GM18508 (cell line): ENCODE measurements at regions not wholly inside any gene's neighbourhood (a gene's known extent, or its start where the extent isn't known, plus 50 kb on each side); places are given as distances from the start of the nearest gene placed in this dataset.
"Not testable (repeated sequence)": the region's sequence is repeated elsewhere in the genome, so short reads cannot be mapped to it uniquely, and the experiment has no call there.

ENCODE experiments used
- ATAC-seq: cut with Tn5 transposase; IDR thresholded peaks from one replicate; pipeline ENCODE4 v1.9.1; 2021; ENCODE audit warnings: moderate number of reproducible peaks; ENCODE audit not compliant: insufficient read depth, unreplicated experiment

GRCh38 chr14:85856430-85856829 lies 326.5 kb downstream of the FLRT2 start:
- ATAC-seq: no peak

GRCh38 chr14:85853996-85854526 lies 324.1 kb downstream of the FLRT2 start:
- no peak for ATAC-seq

- no peak for ATAC-seq
Observed at GRCh38 chr14:85852906-85853305, 323.0 kb downstream of the FLRT2 start.

GRCh38 chr14:85852123-85852522 lies 322.2 kb downstream of the FLRT2 start:
- not testable (repeated sequence) for ATAC-seq

GRCh38 chr14:85830549-85830948 lies 300.6 kb downstream of the FLRT2 start:
- not testable (repeated sequence) for ATAC-seq

- not testable (repeated sequence) for ATAC-seq
Observed at GRCh38 chr14:85829601-85830000, 299.7 kb downstream of the FLRT2 start.

- no peak for ATAC-seq
Observed at GRCh38 chr14:85824526-85824925, 294.6 kb downstream of the FLRT2 start.

- ATAC-seq: no peak
Observed at GRCh38 chr14:85822236-85822635, 292.3 kb downstream of the FLRT2 start.

GRCh38 chr14:85817430-85817829 lies 287.5 kb downstream of the FLRT2 start:
- ATAC-seq: no peak

GRCh38 chr14:85813040-85813439 lies 283.1 kb downstream of the FLRT2 start:
- ATAC-seq: no peak

GRCh38 chr14:85811340-85811739 lies 281.4 kb downstream of the FLRT2 start:
- no peak for ATAC-seq

- ATAC-seq: no peak
Observed at GRCh38 chr14:85799668-85800067, 269.7 kb downstream of the FLRT2 start.

- ATAC-seq: no peak
Observed at GRCh38 chr14:85798856-85799255, 268.9 kb downstream of the FLRT2 start.

GRCh38 chr14:85793533-85793932 lies 263.6 kb downstream of the FLRT2 start:
- ATAC-seq: no peak

- ATAC-seq: no peak
Observed at GRCh38 chr14:85789506-85789905, 259.6 kb downstream of the FLRT2 start.

- no peak for ATAC-seq
Observed at GRCh38 chr14:85788470-85789233, 258.7 kb downstream of the FLRT2 start.

- ATAC-seq: no peak
Observed at GRCh38 chr14:85766295-85766694, 236.4 kb downstream of the FLRT2 start.

GRCh38 chr14:85764822-85765221 lies 234.9 kb downstream of the FLRT2 start:
- ATAC-seq: no peak

GRCh38 chr14:85762526-85762925 lies 232.6 kb downstream of the FLRT2 start:
- no peak for ATAC-seq

GRCh38 chr14:85752175-85752574 lies 222.2 kb downstream of the FLRT2 start:
- ATAC-seq: no peak

GRCh38 chr14:85744573-85744972 lies 214.6 kb downstream of the FLRT2 start:
- ATAC-seq: no peak

GRCh38 chr14:85732031-85732430 lies 202.1 kb downstream of the FLRT2 start:
- ATAC-seq: no peak
